ENCODE measurements at regions not wholly inside any gene's neighbourhood (a gene's known extent, or its start where the extent isn't known, plus 50 kb on each side); places are given as distances from the start of the nearest gene placed in this dataset.

- TF ChIP-seq CTCF (IDR thresholded peaks at IDR 0.05; ENCODE audit: poor library complexity) (no peak), EZH2phosphoT487 (IDR thresholded peaks at IDR 0.05; ENCODE audit: low read depth, severe bottlenecking, unreplicated experiment) (no peak)
These were observed 287.3 kb upstream of the TLE3 start for GRCh38 chr15:70385052-70385451.

Measured in hepatocyte (in vitro differentiated cells).